Endothelial cell of umbilical vein (primary cell): ENCODE measurements at regions not wholly inside any gene's neighbourhood (a gene's known extent, or its start where the extent isn't known, plus 50 kb on each side); places are given as distances from the start of the nearest gene placed in this dataset.

Experiments
- BruUV-seq: library from RNA; stranded (reverse); fragments of 400-500 nt; replicated peaks from 2 replicates; lab custom pipeline; 2021; lab: Mats Ljungman, UMichigan
- CTCF ChIA-PET: fragments of 300-600, 350-600 bp; sonication (Branson Sonifier 250); formaldehyde crosslinking; loops from one replicate; lab custom pipeline; 2021; ENCODE audit warnings: antibody characterized with exemption, inconsistent platforms; lab: Charles Lee
- POLR2A ChIA-PET: fragments of 300-600, 350-600 bp; sonication (Branson Sonifier 250); formaldehyde crosslinking; loops from one replicate; lab custom pipeline; 2021; ENCODE audit warnings: antibody characterized with exemption, inconsistent platforms; lab: Charles Lee
- DNase-seq: peaks from one replicate; pipeline ENCODE4 v3.0.0-alpha.2; 2011; ENCODE audit warnings: low read depth, low spot score
- FAIRE-seq: peaks from 2 replicates; lab custom pipeline; 2011; peaks lifted over from hg19 to GRCh38; lab: Jason Lieb, UNC
- H2AFZ ChIP-seq: 2 replicates; pipeline ENCODE4 v1.6.0; 2012; ENCODE audit warnings: low read depth, low read length, control low read depth, inconsistent platforms
- H3K27ac ChIP-seq: 2 replicates; pipeline ENCODE4 v1.5.1; 2011; ENCODE audit warnings: low read depth, mild to moderate bottlenecking, control low read depth, low read length, moderate library complexity; ENCODE audit not compliant: insufficient read depth
- H3K27me3 ChIP-seq, 2 experiments: 2 replicates each; pipeline versions ENCODE4 v1.6.0 to v1.6.1; 2011; ENCODE audit warnings: low read length in 2 of 2, mixed read lengths in 1 of 2; ENCODE audit not compliant: control insufficient read depth in 2 of 2, insufficient read depth in 2 of 2
- H3K36me3 ChIP-seq, 2 experiments: 2 replicates in 1 of 2; 3 replicates in 1 of 2; pipeline ENCODE4 v1.5.1; 2011; ENCODE audit warnings: low read length in 2 of 2, mild to moderate bottlenecking in 1 of 2, moderate library complexity in 1 of 2; ENCODE audit not compliant: control insufficient read depth in 2 of 2, insufficient read depth in 2 of 2; ENCODE audit errors: extremely low read depth in 1 of 2
- H3K4me1 ChIP-seq: 3 replicates; pipeline ENCODE4 v1.5.1; 2011; ENCODE audit warnings: mild to moderate bottlenecking, low read length; ENCODE audit not compliant: control insufficient read depth, insufficient read depth; ENCODE audit errors: extremely low read depth
- H3K4me2 ChIP-seq: 2 replicates; pipeline ENCODE4 v1.6.1; 2011; ENCODE audit warnings: low read length, control low read depth, mixed read lengths; ENCODE audit not compliant: insufficient read depth
- H3K4me3 ChIP-seq, 3 experiments: fragments of 200-600 bp in 1 of 3; sonication (generic), shearing (Covaris generic) in 1 of 3; replicated peaks in 1 of 3; 2 replicates each; pipeline ENCODE4 v1.5.1; 2011 to 2016; ENCODE audit warnings: control low read depth in 3 of 3, low read length in 3 of 3, mild to moderate bottlenecking in 2 of 3, inconsistent platforms in 1 of 3, low read depth in 1 of 3, moderate library complexity in 1 of 3; ENCODE audit not compliant: insufficient read depth in 1 of 3
- H3K79me2 ChIP-seq: 2 replicates; pipeline ENCODE4 v1.6.0; 2012; ENCODE audit warnings: low read length, inconsistent platforms; ENCODE audit not compliant: control insufficient read depth, insufficient read depth
- H3K9ac ChIP-seq: replicated peaks from 2 replicates; pipeline ENCODE3; 2011; ENCODE audit warnings: low read length, control low read depth; ENCODE audit not compliant: insufficient read depth; ENCODE audit errors: extremely low read depth
- H3K9me1 ChIP-seq: replicated peaks from 3 replicates; pipeline ENCODE4 v1.6.0; 2011; ENCODE audit warnings: mild to moderate bottlenecking, low read length; ENCODE audit not compliant: control insufficient read depth, insufficient read depth; ENCODE audit errors: extremely low read depth
- H3K9me3 ChIP-seq: replicated peaks from 2 replicates; pipeline ENCODE4 v1.5.1; 2012; ENCODE audit warnings: low read length, inconsistent platforms; ENCODE audit not compliant: control insufficient read depth, insufficient read depth
- H4K20me1 ChIP-seq: replicated peaks from 2 replicates; pipeline ENCODE3; 2011; ENCODE audit warnings: mild to moderate bottlenecking, low read length; ENCODE audit not compliant: control insufficient read depth, insufficient read depth; ENCODE audit errors: extremely low read depth
- CTCF ChIP-seq, 2 donors: IDR thresholded peaks; 1 replicate in 1 of 2; 2 replicates in 1 of 2; pipeline ENCODE4 v1.5.1; 2011; ENCODE audit warnings: low read length in 2 of 2, mild to moderate bottlenecking in 2 of 2, moderate library complexity in 2 of 2, control low read depth in 1 of 2, inconsistent platforms in 1 of 2, low read depth in 1 of 2; ENCODE audit not compliant: insufficient read depth in 1 of 2; ENCODE audit errors: extremely low read depth in 1 of 2
- EZH2 ChIP-seq: IDR thresholded peaks from 2 replicates; pipeline ENCODE4 v1.6.1; 2012; ENCODE audit warnings: borderline replicate concordance, low read depth, mild to moderate bottlenecking, moderate library complexity, low read length, inconsistent platforms; ENCODE audit not compliant: severe bottlenecking
- FOS ChIP-seq: IDR thresholded peaks from 2 replicates; pipeline ENCODE4 v1.6.1; 2011; ENCODE audit warnings: mild to moderate bottlenecking, low read length, moderate library complexity, borderline replicate concordance; ENCODE audit not compliant: insufficient read depth
- GATA2 ChIP-seq: IDR thresholded peaks from 2 replicates; pipeline ENCODE4 v1.7.0; 2011; ENCODE audit warnings: low read depth, mild to moderate bottlenecking, moderate library complexity, mixed read lengths, low read length; ENCODE audit not compliant: insufficient read length, insufficient read depth
- JUN ChIP-seq: IDR thresholded peaks from 2 replicates; pipeline ENCODE4 v1.6.1; 2011; ENCODE audit warnings: borderline replicate concordance, low read depth; ENCODE audit not compliant: insufficient read length, insufficient read depth
- MAX ChIP-seq: IDR thresholded peaks from 2 replicates; pipeline ENCODE4 v1.6.1; 2011; ENCODE audit not compliant: insufficient read depth, insufficient read length
- MYC ChIP-seq: IDR thresholded peaks from one replicate; pipeline ENCODE4 v1.6.1; 2011; ENCODE audit warnings: mild to moderate bottlenecking, low read depth, low read length
- POLR2A ChIP-seq: IDR thresholded peaks from 2 replicates; pipeline ENCODE4 v1.6.1; 2012; ENCODE audit warnings: low read depth, mild to moderate bottlenecking, control low read depth, low read length
- POLR2AphosphoS5 ChIP-seq: IDR thresholded peaks from 2 replicates; pipeline ENCODE4 v1.6.1; 2012; ENCODE audit warnings: low read depth, mild to moderate bottlenecking, control low read depth, low read length, moderate library complexity; ENCODE audit not compliant: insufficient read depth
- dilution Hi-C: fragments of 300-500 bp; cut with MboI; formaldehyde crosslinking; loops from one replicate; pipeline ENCODE4 v1.15.0; 2019; ENCODE audit warnings: low sequenced_read_pairs; ENCODE audit not compliant: extremely low pct_ligation_motif_present
- intact Hi-C: fragments of 100-400 bp; cut with micrococcal nuclease; formaldehyde crosslinking; loops from one replicate; pipeline ENCODE4 v1.10.0; 2022

GRCh38 chr21:15134701-15135470, 70.1 kb upstream of the NRIP1 start:
- Histone ChIP-seq H3K4me3 (no peak overlapping the region), H3K9me1 (no peaks in the 10 kb centered on the region), H3K36me3 (no peaks in the 10 kb centered on the region), H3K4me1 (peaks cover 3% of the 10 kb centered on the region), H4K20me1 (no peaks in the 10 kb centered on the region), H3K9ac (no peak overlapping the region), H3K79me2 (no peaks in the 10 kb centered on the region), H3K9me3 (no peaks in the 10 kb centered on the region), H2AFZ (no peak overlapping the region), H3K27ac (no peak overlapping the region), H3K27me3 (peaks cover 0 to 11% of the 10 kb centered on the region in 2 experiments), H3K4me2 (no peak overlapping the region)
- BruUV-seq = no TSS peak
- DNase-seq (peak; percentile 44), FAIRE-seq (no peak)
- intact Hi-C loops = loop anchor here (2.0 to 10.0 kb wide), 2 partner anchors 70 to 350 kb away; partner anchors contain the start of gene NRIP1
- CTCF ChIA-PET = interaction anchor here (1.1 kb wide), 1 partner anchor 11 kb away, joined by 3 read pairs; no protein-coding TSS in a partner anchor
- POLR2A ChIA-PET = no interaction called here
- dilution Hi-C loops = no loop called here
- TF ChIP-seq FOS (no peak), JUN (peak; percentile 38), MAX (no peak)

GRCh38 chr21:15135867-15136629, 71.2 kb upstream of the NRIP1 start:
- TF ChIP-seq EZH2 = no peak
- no peak for TF ChIP-seq GATA2
- no peak for TF ChIP-seq MAX
- no peak for TF ChIP-seq POLR2AphosphoS5
- no peak for TF ChIP-seq POLR2A
- TF ChIP-seq CTCF (IDR thresholded peaks at IDR 0.05; ENCODE audit: extremely low read depth in 1 of 2, insufficient read depth in 1 of 2, low read depth in 1 of 2, low read length in 2 of 2) = no peak
- TF ChIP-seq FOS = no peak
- no peak for TF ChIP-seq JUN
- TF ChIP-seq MYC = no peak

More at GRCh38 chr21:15135867-15136629, 71.2 kb upstream of the NRIP1 start:
- BruUV-seq = no TSS peak
- FAIRE-seq = no peak
- no peaks in the 10 kb centered on the region for H3K36me3 ChIP-seq
- no peak overlapping the region for H3K9ac ChIP-seq
- no peak for DNase-seq
- intact Hi-C loops = loop anchor here (2.0 to 10.0 kb wide), 2 partner anchors 71 to 349 kb away; partner anchors contain the start of gene NRIP1
- H3K9me1 ChIP-seq = no peaks in the 10 kb centered on the region
- no peak overlapping the region for H2AFZ ChIP-seq
- H3K4me2 ChIP-seq = no peak overlapping the region
- dilution Hi-C loops = no loop called here
- no peaks in the 10 kb centered on the region for H3K9me3 ChIP-seq
- peaks cover 3% of the 10 kb centered on the region for H3K4me1 ChIP-seq
- ChIA-PET CTCF (no interaction called here), POLR2A (no interaction called here)
- no peaks in the 10 kb centered on the region for H4K20me1 ChIP-seq
- H3K27ac ChIP-seq = no peak overlapping the region
- H3K79me2 ChIP-seq = no peaks in the 10 kb centered on the region
- H3K27me3 ChIP-seq = peaks cover 6 to 11% of the 10 kb centered on the region in 2 experiments
- H3K4me3 ChIP-seq = no peak overlapping the region
